Liver (tissue), 8 donors: ENCODE measurements at regions not wholly inside any gene's neighbourhood (a gene's known extent, or its start where the extent isn't known, plus 50 kb on each side); places are given as distances from the start of the nearest gene placed in this dataset.

ENCODE experiments used
- DNase-seq: peaks from one replicate; pipeline ENCODE4 v3.0.0-alpha.2; 2017; ENCODE audit warnings: low spot score
- H3K27ac ChIP-seq, 2 donors: one replicate each; pipeline ENCODE4 v1.7.0; 2013; ENCODE audit warnings: inconsistent platforms in 2 of 2, low read length in 2 of 2, control low read depth in 1 of 2, low read depth in 1 of 2, mild to moderate bottlenecking in 1 of 2
- H3K27me3 ChIP-seq, 4 donors: one replicate each; pipeline versions ENCODE4 v1.6.1 to v1.7.0; 2013; ENCODE audit warnings: low read length in 3 of 4, inconsistent platforms in 1 of 4, mild to moderate bottlenecking in 1 of 4, moderate library complexity in 1 of 4; ENCODE audit not compliant: control insufficient read depth in 4 of 4, insufficient read depth in 4 of 4
- H3K36me3 ChIP-seq, 4 donors: one replicate each; pipeline versions ENCODE4 v1.6.1 to v1.7.0; 2013; ENCODE audit warnings: low read length in 3 of 4, mild to moderate bottlenecking in 3 of 4, low read depth in 1 of 4, moderate library complexity in 1 of 4; ENCODE audit not compliant: control insufficient read depth in 4 of 4, insufficient read depth in 3 of 4
- H3K4me1 ChIP-seq, 4 donors: one replicate each; pipeline versions ENCODE4 v1.6.1 to v1.7.0; 2013; ENCODE audit warnings: low read length in 3 of 4, mild to moderate bottlenecking in 3 of 4, moderate library complexity in 1 of 4; ENCODE audit not compliant: control insufficient read depth in 4 of 4, insufficient read depth in 4 of 4
- H3K4me3 ChIP-seq, 3 donors: one replicate each; pipeline versions ENCODE4 v1.6.1 to v1.7.0; 2013; ENCODE audit warnings: low read length in 3 of 3, control low read depth in 1 of 3, low read depth in 1 of 3, mild to moderate bottlenecking in 1 of 3
- H3K9ac ChIP-seq, 2 donors: one replicate each; pipeline ENCODE4 v1.7.0; 2013; ENCODE audit warnings: low read length in 2 of 2, mild to moderate bottlenecking in 2 of 2, moderate library complexity in 2 of 2, control low read depth in 1 of 2, low read depth in 1 of 2
- H3K9me3 ChIP-seq, 4 donors: one replicate each; pipeline versions ENCODE4 v1.6.1 to v1.7.0; 2013; ENCODE audit warnings: low read length in 3 of 4; ENCODE audit not compliant: control insufficient read depth in 4 of 4
- ATF3 ChIP-seq: IDR thresholded peaks from 2 replicates; pipeline ENCODE4 v1.6.1; 2016; ENCODE audit warnings: antibody characterized with exemption
- CTCF ChIP-seq: fragments of 150-350 bp; IDR thresholded peaks from 2 replicates; pipeline ENCODE4 v1.5.1; 2017; ENCODE audit warnings: improper control_type of control experiment, low read depth, low read length; ENCODE audit not compliant: missing input control
- EGR1 ChIP-seq, 2 donors: IDR thresholded peaks; 2 replicates each; pipeline ENCODE4 v1.6.1; 2016 to 2018; ENCODE audit warnings: antibody characterized with exemption in 2 of 2, low read depth in 2 of 2
- FOXA1 ChIP-seq: IDR thresholded peaks from 2 replicates; pipeline ENCODE4 v1.6.1; 2016; ENCODE audit warnings: antibody characterized with exemption
- FOXA2 ChIP-seq: IDR thresholded peaks from 2 replicates; pipeline ENCODE4 v1.6.1; 2016; ENCODE audit warnings: antibody characterized with exemption
- HNF4A ChIP-seq, 2 donors: conservative IDR thresholded peaks; 2 replicates each; pipeline ENCODE4 v1.6.1; 2016; ENCODE audit warnings: antibody characterized with exemption in 2 of 2, mild to moderate bottlenecking in 2 of 2
- HNF4G ChIP-seq: IDR thresholded peaks from 2 replicates; pipeline ENCODE4 v1.6.1; 2016; ENCODE audit warnings: antibody characterized with exemption
- MAX ChIP-seq: IDR thresholded peaks from 2 replicates; pipeline ENCODE4 v1.6.1; 2016; ENCODE audit warnings: antibody characterized with exemption
- NR2F2 ChIP-seq: IDR thresholded peaks from 2 replicates; pipeline ENCODE4 v1.6.1; 2016; ENCODE audit warnings: antibody characterized with exemption
- RAD21 ChIP-seq, 2 donors: IDR thresholded peaks; 2 replicates each; pipeline ENCODE4 v1.6.1; 2016; ENCODE audit warnings: antibody characterized with exemption in 2 of 2, mild to moderate bottlenecking in 2 of 2
- REST ChIP-seq: IDR thresholded peaks from 2 replicates; pipeline ENCODE4 v1.6.1; 2016; ENCODE audit warnings: antibody characterized with exemption, mild to moderate bottlenecking
- RXRA ChIP-seq, 2 donors: IDR thresholded peaks; 2 replicates each; pipeline ENCODE4 v1.6.1; 2017 to 2018; ENCODE audit warnings: antibody characterized with exemption in 2 of 2, mild to moderate bottlenecking in 1 of 2
- SP1 ChIP-seq: IDR thresholded peaks from 2 replicates; pipeline ENCODE4 v1.6.1; 2018; ENCODE audit warnings: antibody characterized with exemption, mild to moderate bottlenecking
- TAF1 ChIP-seq: conservative IDR thresholded peaks from 2 replicates; pipeline ENCODE4 v1.6.1; 2016; ENCODE audit warnings: antibody characterized with exemption, mild to moderate bottlenecking
- WGBS: extraction: QIAGEN DNeasy Blood & Tissue Kit; methylation state at CpG from one replicate; pipeline ENCODE4 v1.1.7; 2013; 5-methylcytosine and 5-hydroxymethylcytosine counted together
- donor health status: healthy.
- donor health status: healthy.
- donor health status: healthy.
- donor health status: healthy.
- donor health status: healthy.

GRCh38 chr5:18985171-18985758, 1002.7 kb downstream of the CDH18 start:
- Histone ChIP-seq H3K36me3 (no peaks in the 10 kb centered on the region), H3K9me3 (no peaks in the 10 kb centered on the region), H3K4me3 (no peak overlapping the region), H3K27ac (no peak overlapping the region), H3K9ac (no peak overlapping the region), H3K4me1 (no peaks in the 10 kb centered on the region), H3K27me3 (no peaks in the 10 kb centered on the region)
- WGBS, result 44% methylated on average over 5 of the region's 5 CpGs
- DNase-seq, result no peak
- TF ChIP-seq ATF3, result no peak
- TF ChIP-seq RXRA (IDR thresholded peaks at IDR 0.05), result no peak
- TF ChIP-seq EGR1 (IDR thresholded peaks at IDR 0.05; ENCODE audit: low read depth in 2 of 2), result no peak
- TF ChIP-seq TAF1, result no peak
- no peak for TF ChIP-seq FOXA2
- no peak for TF ChIP-seq RAD21 (IDR thresholded peaks at IDR 0.05)
- no peak for TF ChIP-seq HNF4A (conservative IDR thresholded peaks at IDR 0.05)
- no peak for TF ChIP-seq NR2F2

GRCh38 chr5:18987101-18987500, 1000.9 kb downstream of the CDH18 start:
- Histone ChIP-seq H3K36me3 (no peaks in the 10 kb centered on the region), H3K4me1 (no peaks in the 10 kb centered on the region), H3K27ac (no peak overlapping the region), H3K4me3 (no peak overlapping the region), H3K9me3 (no peaks in the 10 kb centered on the region), H3K27me3 (no peaks in the 10 kb centered on the region), H3K9ac (no peak overlapping the region)
- no peak for DNase-seq
- WGBS, result 44% methylated on average over 1 of the region's 1 CpG
- TF ChIP-seq MAX, result no peak
- TF ChIP-seq FOXA1, result no peak
- no peak for TF ChIP-seq HNF4A (conservative IDR thresholded peaks at IDR 0.05)
- no peak for TF ChIP-seq NR2F2
- no peak for TF ChIP-seq REST

GRCh38 chr5:18990852-18991251, 997.1 kb downstream of the CDH18 start:
- no peak overlapping the region for H3K9ac ChIP-seq
- WGBS, result 44% methylated on average over 1 of the region's 1 CpG

More at GRCh38 chr5:18990852-18991251, 997.1 kb downstream of the CDH18 start:
- no peaks in the 10 kb centered on the region for H3K4me1 ChIP-seq
- no peak overlapping the region for H3K4me3 ChIP-seq
- H3K27me3 ChIP-seq, result no peaks in the 10 kb centered on the region
- no peak overlapping the region for H3K27ac ChIP-seq
- no peak for DNase-seq
- no peaks in the 10 kb centered on the region for H3K36me3 ChIP-seq
- H3K9me3 ChIP-seq, result no peaks in the 10 kb centered on the region
- TF ChIP-seq CTCF (no peak), NR2F2 (no peak), HNF4G (no peak), MAX (no peak), RXRA (IDR thresholded peaks at IDR 0.05) (no peak), SP1 (no peak)
